Activated CD8-positive, alpha-beta memory T cell treated with anti-CD3 and anti-CD28 coated beads for 4 hours (primary cell): ENCODE measurements at regions not wholly inside any gene's neighbourhood (a gene's known extent, or its start where the extent isn't known, plus 50 kb on each side); places are given as distances from the start of the nearest gene placed in this dataset.

Source experiments
- DNase-seq, 2 donors: peaks; one replicate each; pipeline ENCODE4 v3.0.0-alpha.2; 2020; ENCODE audit warnings: low read depth in 2 of 2

GRCh38 chr11:127238321-127238720, 237.8 kb upstream of the KIRREL3 start:
- no peak for DNase-seq

- DNase-seq = no peak
Measured at GRCh38 chr11:127236776-127237175, 236.2 kb upstream of the KIRREL3 start.

- no peak for DNase-seq
Measured at GRCh38 chr11:127233998-127234397, 233.4 kb upstream of the KIRREL3 start.

GRCh38 chr11:127230392-127230791, 229.8 kb upstream of the KIRREL3 start:
- DNase-seq = no peak

GRCh38 chr11:127226949-127227348, 226.4 kb upstream of the KIRREL3 start:
- DNase-seq = no peak

- DNase-seq = no peak
Measured at GRCh38 chr11:127226380-127226779, 225.8 kb upstream of the KIRREL3 start.

- no peak for DNase-seq
Measured at GRCh38 chr11:127225619-127226018, 225.0 kb upstream of the KIRREL3 start.

GRCh38 chr11:127224276-127224675, 223.7 kb upstream of the KIRREL3 start:
- DNase-seq = no peak

GRCh38 chr11:127223633-127224032, 223.1 kb upstream of the KIRREL3 start:
- DNase-seq = no peak

GRCh38 chr11:127223026-127223425, 222.5 kb upstream of the KIRREL3 start:
- DNase-seq = no peak

- DNase-seq = no peak
Measured at GRCh38 chr11:127219704-127220103, 219.1 kb upstream of the KIRREL3 start.

GRCh38 chr11:127218275-127218608, 217.7 kb upstream of the KIRREL3 start:
- no peak for DNase-seq

- DNase-seq = no peak
Measured at GRCh38 chr11:127217452-127218274, 217.1 kb upstream of the KIRREL3 start.

GRCh38 chr11:127205688-127206217, 205.2 kb upstream of the KIRREL3 start:
- DNase-seq = no peak

- DNase-seq = no peak
Measured at GRCh38 chr11:127203490-127203889, 202.9 kb upstream of the KIRREL3 start.

- no peak for DNase-seq
Measured at GRCh38 chr11:127202105-127202504, 201.5 kb upstream of the KIRREL3 start.

GRCh38 chr11:127199306-127199801, 198.8 kb upstream of the KIRREL3 start:
- no peak for DNase-seq

- DNase-seq = no peak
Measured at GRCh38 chr11:127195501-127196120, 195.0 kb upstream of the KIRREL3 start.

GRCh38 chr11:127194521-127194920, 194.0 kb upstream of the KIRREL3 start:
- DNase-seq = no peak

- no peak for DNase-seq
Measured at GRCh38 chr11:127193950-127194349, 193.4 kb upstream of the KIRREL3 start.

GRCh38 chr11:127191689-127192088, 191.1 kb upstream of the KIRREL3 start:
- DNase-seq = no peak

- DNase-seq = no peak
Measured at GRCh38 chr11:127191261-127191660, 190.7 kb upstream of the KIRREL3 start.

- no peak for DNase-seq
Measured at GRCh38 chr11:127182586-127183203, 182.1 kb upstream of the KIRREL3 start.
